Effector memory CD4-positive, alpha-beta T cell (primary cell): ENCODE measurements at regions not wholly inside any gene's neighbourhood (a gene's known extent, or its start where the extent isn't known, plus 50 kb on each side); places are given as distances from the start of the nearest gene placed in this dataset.

ENCODE experiments used
- DNase-seq, 3 donors: peaks; one replicate each; pipeline ENCODE4 v3.0.0-alpha.2; 2020
- H3K27ac ChIP-seq: 2 replicates; pipeline ENCODE4 v1.7.0; 2013; ENCODE audit warnings: mild to moderate bottlenecking, low read length, moderate library complexity; ENCODE audit not compliant: insufficient read depth, poor library complexity, severe bottlenecking
- H3K27me3 ChIP-seq: replicated peaks from 2 replicates; pipeline ENCODE4 v1.7.0; 2013; ENCODE audit warnings: mild to moderate bottlenecking, low read length; ENCODE audit not compliant: insufficient read depth, control insufficient read depth, poor library complexity, severe bottlenecking
- H3K36me3 ChIP-seq: 2 replicates; pipeline ENCODE4 v1.7.0; 2013; ENCODE audit warnings: mild to moderate bottlenecking, low read length, moderate library complexity; ENCODE audit not compliant: control insufficient read depth, insufficient read depth
- H3K4me1 ChIP-seq: 2 replicates; pipeline ENCODE4 v1.7.0; 2013; ENCODE audit warnings: low read length, mild to moderate bottlenecking; ENCODE audit not compliant: control insufficient read depth, insufficient read depth, poor library complexity, severe bottlenecking
- H3K4me3 ChIP-seq: 2 replicates; pipeline ENCODE4 v1.7.0; 2013; ENCODE audit warnings: low read length, low read depth, mild to moderate bottlenecking; ENCODE audit not compliant: insufficient read depth, poor library complexity, severe bottlenecking
- H3K9me3 ChIP-seq: 2 replicates; pipeline ENCODE4 v1.7.0; 2013; ENCODE audit warnings: mild to moderate bottlenecking, low read length, moderate library complexity; ENCODE audit not compliant: control insufficient read depth

DNA sequence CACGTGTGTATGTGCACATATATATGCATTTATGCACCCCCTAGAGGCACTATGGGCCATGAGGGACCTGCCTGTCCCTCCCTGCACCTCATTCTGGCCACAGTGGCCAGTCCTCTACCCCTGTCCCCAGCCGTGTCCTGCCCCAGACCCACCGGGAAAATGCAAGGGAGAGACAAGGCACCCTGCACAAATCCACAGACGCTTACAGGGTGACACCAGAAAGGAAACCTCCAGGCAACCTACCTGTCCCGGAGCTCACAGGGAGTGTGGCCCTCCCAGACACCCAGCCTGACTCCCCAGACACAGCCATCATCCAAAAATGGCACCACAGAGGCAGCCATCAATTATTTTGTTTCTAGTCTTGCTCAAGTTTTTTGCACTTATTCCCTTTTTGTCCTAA, 440.4 kb downstream of the SOX9 start:
- no peaks in the 10 kb centered on the region for H3K27me3 ChIP-seq
- H3K27ac ChIP-seq = no peak overlapping the region
- DNase-seq = no peak
- H3K4me1 ChIP-seq = no peaks in the 10 kb centered on the region
- H3K4me3 ChIP-seq = no peak overlapping the region
- no peaks in the 10 kb centered on the region for H3K36me3 ChIP-seq
- no peaks in the 10 kb centered on the region for H3K9me3 ChIP-seq

- no peak for DNase-seq
- no peaks in the 10 kb centered on the region for H3K27me3 ChIP-seq
- H3K4me1 ChIP-seq = no peaks in the 10 kb centered on the region
- no peak overlapping the region for H3K27ac ChIP-seq
- no peak overlapping the region for H3K4me3 ChIP-seq
- no peaks in the 10 kb centered on the region for H3K36me3 ChIP-seq
- no peaks in the 10 kb centered on the region for H3K9me3 ChIP-seq
These were observed 440.9 kb downstream of the SOX9 start for GRCh38 chr17:72561680-72562079.

DNA sequence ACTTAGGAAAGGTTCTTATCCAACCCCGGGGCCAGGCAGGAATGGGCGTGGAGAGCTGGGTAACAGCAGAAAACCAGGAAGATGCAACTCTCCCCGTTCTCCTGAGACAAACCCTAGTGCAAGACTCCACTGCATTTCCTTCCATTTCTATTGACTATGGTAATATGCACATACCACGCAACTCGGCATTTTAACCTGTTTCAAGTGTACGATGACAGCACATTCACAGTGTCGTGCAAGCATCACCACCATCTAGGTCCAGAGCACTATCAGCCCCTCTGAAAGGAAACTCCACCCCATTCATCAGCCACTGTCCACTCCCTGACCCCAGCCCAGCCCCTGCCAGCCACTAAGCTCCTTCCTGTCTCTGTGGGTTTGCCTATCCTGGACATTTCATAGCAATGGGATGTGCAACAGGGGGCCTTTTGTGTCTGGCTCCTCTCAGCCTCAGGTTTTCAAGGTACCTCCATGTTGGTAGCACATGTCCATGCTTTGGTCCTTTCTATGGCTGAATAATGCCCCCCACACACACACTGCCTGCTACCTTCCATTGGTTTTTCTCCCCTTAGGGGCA, 441.9 kb downstream of the SOX9 start:
- no peak overlapping the region for H3K4me3 ChIP-seq
- no peak overlapping the region for H3K27ac ChIP-seq
- H3K4me1 ChIP-seq = no peaks in the 10 kb centered on the region

GRCh38 chr17:72563952-72564351, 443.1 kb downstream of the SOX9 start:
- Histone ChIP-seq H3K27ac (no peak overlapping the region), H3K27me3 (no peaks in the 10 kb centered on the region), H3K9me3 (no peaks in the 10 kb centered on the region), H3K36me3 (no peaks in the 10 kb centered on the region), H3K4me3 (no peak overlapping the region), H3K4me1 (no peaks in the 10 kb centered on the region)
- DNase-seq = no peak

More for the DNA sequence above, 441.9 kb downstream of the SOX9 start:
- H3K27me3 ChIP-seq = no peaks in the 10 kb centered on the region
- DNase-seq = no peak
- no peaks in the 10 kb centered on the region for H3K36me3 ChIP-seq
- H3K9me3 ChIP-seq = no peaks in the 10 kb centered on the region

DNA sequence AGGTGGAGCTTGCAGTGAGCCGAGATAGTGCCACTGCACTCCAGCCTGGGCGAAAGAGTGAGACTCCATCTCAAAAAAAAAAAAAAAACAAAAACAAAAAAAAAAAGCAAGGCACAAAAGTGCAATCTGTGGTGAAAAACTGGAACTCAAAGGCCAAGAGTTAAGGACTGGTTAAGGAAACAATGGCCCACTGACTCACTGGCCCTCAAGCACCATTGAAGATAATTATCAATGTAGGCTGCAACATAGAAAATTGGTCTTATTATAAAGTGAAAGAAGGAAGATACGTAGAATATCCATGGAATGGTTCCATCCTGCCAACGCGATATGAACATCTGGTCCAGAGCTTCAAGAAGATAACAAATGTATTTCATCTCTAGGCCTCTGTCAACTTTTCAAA, 444.2 kb downstream of the SOX9 start:
- H3K9me3 ChIP-seq = no peaks in the 10 kb centered on the region
- no peaks in the 10 kb centered on the region for H3K27me3 ChIP-seq
- no peaks in the 10 kb centered on the region for H3K4me1 ChIP-seq
- no peaks in the 10 kb centered on the region for H3K36me3 ChIP-seq
- no peak for DNase-seq
- no peak overlapping the region for H3K4me3 ChIP-seq
- H3K27ac ChIP-seq = no peak overlapping the region

- no peaks in the 10 kb centered on the region for H3K4me1 ChIP-seq
- H3K27me3 ChIP-seq = no peaks in the 10 kb centered on the region
- no peaks in the 10 kb centered on the region for H3K36me3 ChIP-seq
- no peak overlapping the region for H3K4me3 ChIP-seq
- H3K9me3 ChIP-seq = no peaks in the 10 kb centered on the region
- no peak overlapping the region for H3K27ac ChIP-seq
- DNase-seq = no peak
These were observed 444.9 kb downstream of the SOX9 start for GRCh38 chr17:72565758-72566157.

DNA sequence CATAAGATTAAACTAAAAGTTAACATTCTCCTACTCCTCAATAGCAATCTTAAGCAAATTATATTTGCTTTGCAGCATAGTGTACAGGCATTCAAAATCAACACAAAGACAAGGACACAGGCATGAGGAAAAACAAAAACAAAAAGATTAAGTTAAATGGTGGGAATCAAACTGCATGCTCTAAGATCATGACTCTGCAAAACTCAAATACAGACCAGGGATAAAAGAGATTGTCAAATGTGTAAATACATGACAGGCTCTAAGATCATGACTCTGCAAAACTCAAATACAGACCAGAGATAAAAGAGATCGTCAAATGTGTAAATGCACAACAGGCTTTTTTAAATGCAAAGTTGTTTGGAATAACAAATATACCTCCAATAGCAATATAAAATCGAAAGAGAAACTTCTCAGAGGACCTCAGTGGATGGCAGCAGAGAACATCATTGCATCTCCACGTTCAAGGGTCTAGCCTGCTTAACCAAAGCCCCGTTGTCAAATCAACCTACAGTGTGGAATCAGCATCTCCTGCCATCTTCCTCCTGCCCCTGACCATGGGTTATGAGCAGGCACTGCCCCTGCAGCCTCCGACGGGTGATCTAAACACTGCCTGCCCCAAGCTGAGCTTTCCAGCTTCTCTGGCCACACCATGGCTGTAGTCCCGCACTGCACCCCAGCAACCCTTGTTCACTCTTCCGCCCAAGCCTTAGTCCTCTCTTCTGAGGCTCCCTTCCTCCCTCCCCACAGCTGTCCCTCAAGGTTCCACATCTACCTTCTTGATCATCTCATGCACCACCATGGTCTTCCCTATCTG, 446.1 kb downstream of the SOX9 start:
- Histone ChIP-seq H3K4me3 (no peak overlapping the region), H3K36me3 (no peaks in the 10 kb centered on the region), H3K27ac (no peak overlapping the region), H3K4me1 (no peaks in the 10 kb centered on the region), H3K9me3 (no peaks in the 10 kb centered on the region), H3K27me3 (no peaks in the 10 kb centered on the region)
- no peak for DNase-seq

- Histone ChIP-seq H3K27me3 (no peaks in the 10 kb centered on the region), H3K4me3 (no peak overlapping the region), H3K27ac (no peak overlapping the region), H3K36me3 (no peaks in the 10 kb centered on the region), H3K4me1 (no peaks in the 10 kb centered on the region), H3K9me3 (no peaks in the 10 kb centered on the region)
- no peak for DNase-seq
These were observed 447.0 kb downstream of the SOX9 start for GRCh38 chr17:72567774-72568173.

- H3K4me3 ChIP-seq = no peak overlapping the region
These were observed 448.5 kb downstream of the SOX9 start for GRCh38 chr17:72569148-72569946.

More at GRCh38 chr17:72569148-72569946, 448.5 kb downstream of the SOX9 start:
- Histone ChIP-seq H3K27me3 (no peaks in the 10 kb centered on the region), H3K9me3 (no peaks in the 10 kb centered on the region), H3K4me1 (no peaks in the 10 kb centered on the region), H3K27ac (no peak overlapping the region), H3K36me3 (no peaks in the 10 kb centered on the region)
- DNase-seq = no peak
